Activated T-cell treated with anti-CD3 and anti-CD28 coated beads for 24 hours (primary cell): ENCODE measurements at regions not wholly inside any gene's neighbourhood (a gene's known extent, or its start where the extent isn't known, plus 50 kb on each side); places are given as distances from the start of the nearest gene placed in this dataset.

Source experiments
- DNase-seq: peaks from one replicate; pipeline ENCODE4 v3.0.0-alpha.2; 2020; ENCODE audit warnings: low read depth

- no peak for DNase-seq
Measured at GRCh38 chr13:85381082-85381481, 418.1 kb downstream of the SLITRK6 start.

- DNase-seq = no peak
Measured at GRCh38 chr13:85379991-85380390, 419.2 kb downstream of the SLITRK6 start.

- DNase-seq = no peak
Measured at GRCh38 chr13:85379433-85379832, 419.8 kb downstream of the SLITRK6 start.

- no peak for DNase-seq
Measured at GRCh38 chr13:85377783-85378182, 421.4 kb downstream of the SLITRK6 start.

GRCh38 chr13:85373322-85373721 is 425.9 kb downstream of the SLITRK6 start:
- no peak for DNase-seq

DNA sequence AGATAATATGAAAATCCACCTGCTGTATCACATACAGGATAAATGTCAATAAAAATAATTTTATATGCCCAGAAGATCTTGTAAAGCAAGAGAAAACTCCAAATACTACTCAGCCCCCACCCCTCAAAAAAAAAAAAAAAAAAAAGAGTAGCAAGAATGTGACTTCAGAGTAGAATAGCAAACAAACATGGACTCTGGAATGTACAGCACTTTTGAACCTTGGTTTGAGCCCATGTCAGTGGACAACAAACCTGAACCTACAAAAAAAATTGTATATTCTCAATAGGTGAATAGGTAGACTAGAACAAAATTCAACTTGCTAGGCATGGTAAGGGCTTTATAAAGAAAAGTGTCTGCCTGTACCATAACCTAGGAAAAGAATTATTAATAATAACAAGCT is 428.0 kb downstream of the SLITRK6 start:
- DNase-seq = no peak

DNA sequence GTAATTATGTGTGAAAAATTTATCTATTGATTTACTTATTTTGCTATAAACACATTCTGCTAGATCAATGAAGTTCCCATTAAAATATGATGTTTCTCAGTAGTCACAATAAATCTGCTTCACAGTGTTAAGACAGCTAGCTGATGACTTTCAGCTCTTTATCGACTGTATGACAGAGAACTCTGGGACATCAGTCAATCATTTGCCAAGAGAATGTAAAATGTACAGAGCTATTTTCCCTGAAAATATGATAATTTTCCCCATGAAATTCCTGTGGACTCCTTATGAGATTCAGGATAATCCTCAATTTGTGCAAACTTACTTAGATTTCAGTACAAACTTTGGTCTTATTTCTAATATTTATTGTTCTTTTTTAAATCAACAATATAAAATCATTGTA is 430.5 kb downstream of the SLITRK6 start:
- DNase-seq = no peak

DNA sequence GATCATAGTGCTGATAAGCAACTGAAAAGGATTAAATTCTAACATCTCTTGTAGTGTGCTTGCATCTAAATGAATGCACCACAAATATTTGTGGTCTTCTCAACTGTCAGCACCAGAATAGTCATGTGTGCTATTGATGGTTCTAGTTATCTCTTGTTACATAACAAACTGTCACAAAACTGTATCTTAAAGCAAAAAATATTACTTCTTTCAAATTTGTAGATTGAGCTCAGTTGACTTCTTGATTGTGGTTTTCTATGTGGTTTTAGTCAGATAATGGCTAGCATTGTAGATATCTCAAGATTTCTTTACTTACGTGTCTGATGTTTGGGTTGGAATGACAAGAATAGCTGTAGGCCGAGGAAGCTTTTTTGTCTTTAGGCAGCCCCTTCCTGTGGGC is 431.3 kb downstream of the SLITRK6 start:
- no peak for DNase-seq

DNA sequence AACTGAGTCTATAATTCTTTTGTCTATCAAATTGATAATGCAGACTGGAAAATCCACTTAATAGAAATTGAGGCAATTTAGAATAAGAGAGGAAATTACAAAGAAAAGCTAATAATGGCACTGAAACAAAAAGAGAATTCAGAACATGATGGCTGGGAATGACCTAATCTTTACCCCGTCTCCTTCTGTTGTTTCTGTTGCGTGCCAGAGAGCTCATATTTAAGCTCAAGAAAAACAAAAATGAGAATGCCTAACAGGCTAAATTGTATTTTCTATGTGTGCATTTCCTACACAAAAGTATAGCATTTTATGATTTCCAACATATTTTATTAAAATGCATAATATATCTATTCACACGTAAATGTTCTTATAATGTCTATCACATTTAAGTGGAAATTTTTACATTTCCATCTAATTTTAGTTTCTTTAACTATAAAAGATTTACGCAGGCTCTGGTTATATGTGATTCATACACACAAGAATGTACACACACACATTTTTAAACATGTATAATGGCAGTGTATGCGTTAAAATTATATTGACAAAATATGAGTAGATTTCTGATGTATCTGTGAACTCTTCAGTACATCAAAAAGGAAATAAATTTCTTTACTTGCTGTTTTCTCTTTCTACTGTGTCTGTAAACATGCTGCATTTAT is 432.3 kb downstream of the SLITRK6 start:
- DNase-seq = no peak

DNA sequence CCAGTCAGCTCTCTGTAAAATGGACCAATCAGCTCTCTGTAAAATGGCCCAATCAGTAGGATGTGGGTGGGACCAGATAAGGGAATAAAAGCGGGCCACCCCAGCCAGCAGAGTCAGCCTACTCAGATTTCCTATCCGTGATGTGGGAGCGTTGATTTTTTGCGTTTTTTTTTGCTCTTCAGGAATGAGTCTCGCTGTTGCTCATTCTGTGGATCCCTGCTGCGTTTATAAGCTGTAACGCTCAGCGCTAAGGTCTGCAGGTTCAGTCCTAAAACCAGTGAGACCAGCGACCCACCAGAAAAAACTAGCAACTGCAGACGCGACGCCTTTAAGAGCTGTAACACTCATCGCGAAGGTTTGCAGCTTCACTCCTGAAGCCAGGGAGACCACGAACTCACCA is 435.7 kb downstream of the SLITRK6 start:
- DNase-seq = no peak

- no peak for DNase-seq
Measured at GRCh38 chr13:85362980-85363379, 436.2 kb downstream of the SLITRK6 start.

DNA sequence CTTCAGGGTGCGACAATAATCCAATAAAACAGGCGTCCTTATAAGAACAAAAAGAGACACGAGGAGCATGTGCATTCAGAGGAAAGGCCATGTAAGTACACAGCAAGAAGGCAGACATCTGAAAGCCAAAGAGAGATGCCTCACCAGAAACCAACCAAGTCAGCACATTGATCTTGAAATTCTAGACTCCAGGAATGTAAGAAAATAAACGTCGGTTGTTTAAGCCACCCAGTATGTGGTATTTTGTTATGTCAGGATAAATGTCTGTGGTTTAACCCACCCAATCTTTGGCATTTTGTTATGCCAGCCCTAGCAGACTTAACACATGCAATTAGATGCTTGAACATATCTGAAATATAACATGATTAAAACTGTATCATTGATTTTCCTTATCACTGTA is 452.0 kb downstream of the SLITRK6 start:
- DNase-seq = no peak

DNA sequence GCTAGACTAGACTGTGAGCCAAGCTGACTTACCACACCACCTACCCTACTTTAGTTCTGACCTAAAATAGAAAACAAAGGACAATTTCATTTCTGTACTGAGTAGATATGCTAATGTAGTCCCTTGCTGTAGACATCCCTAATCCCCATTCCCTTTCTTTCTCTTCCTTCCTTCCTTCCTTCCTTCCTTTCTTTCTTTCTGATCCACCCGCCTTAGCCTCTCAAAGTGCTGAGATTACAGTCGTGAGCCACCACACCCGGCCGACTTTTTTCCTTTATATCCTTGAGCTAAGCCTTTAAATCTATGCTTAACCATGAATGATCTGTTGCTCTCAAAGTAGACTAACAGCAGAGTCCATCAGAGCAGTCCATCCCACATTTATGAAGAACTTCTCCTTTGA is 465.0 kb downstream of the SLITRK6 start:
- DNase-seq = no peak

- DNase-seq = no peak
Measured at GRCh38 chr13:85333506-85334020, 465.7 kb downstream of the SLITRK6 start.

- DNase-seq = no peak
Measured at GRCh38 chr13:85332615-85333014, 466.6 kb downstream of the SLITRK6 start.

DNA sequence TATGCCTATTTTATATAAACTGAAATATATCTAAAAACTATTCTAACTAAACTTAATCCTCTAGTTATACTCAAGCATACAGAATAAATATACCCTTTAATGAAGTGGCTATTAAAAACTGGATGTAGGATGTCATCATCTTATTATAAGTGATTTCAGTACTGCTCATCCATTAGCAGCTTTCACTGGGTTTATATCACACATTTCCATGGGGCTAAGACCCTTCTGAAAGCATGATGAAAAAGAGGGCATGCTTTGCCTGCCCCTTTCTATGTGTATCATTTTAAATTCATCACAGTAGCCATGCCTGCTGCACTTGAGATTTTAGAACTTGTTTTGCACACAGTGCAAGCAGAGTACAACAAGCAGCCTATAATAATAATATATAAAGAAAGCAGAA is 477.5 kb downstream of the SLITRK6 start:
- DNase-seq = no peak

GRCh38 chr13:85317781-85318180 is 481.4 kb downstream of the SLITRK6 start:
- DNase-seq = no peak

DNA sequence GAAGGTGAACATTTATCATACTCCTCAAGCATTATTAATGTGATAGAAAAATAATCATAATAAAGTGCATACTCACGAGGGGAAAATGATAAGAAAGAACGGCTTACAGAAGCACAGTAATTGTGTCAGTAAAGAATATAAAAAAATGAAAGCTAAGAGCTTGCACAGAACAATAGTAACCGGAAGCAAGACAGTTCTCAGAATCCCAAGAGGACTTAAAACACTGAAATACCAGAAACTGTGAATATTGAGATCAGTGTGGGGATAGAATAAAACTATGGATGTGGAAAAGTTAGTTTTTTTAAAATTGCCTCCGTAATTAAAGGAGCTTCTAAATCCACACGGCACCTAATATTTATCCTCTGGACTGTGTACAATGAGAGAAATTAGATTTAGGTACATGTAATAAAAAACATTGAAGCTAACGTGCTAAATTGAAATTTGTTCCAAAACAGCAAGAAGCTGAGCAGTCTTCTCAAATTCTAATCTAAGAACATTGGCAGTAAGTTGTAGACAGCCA is 482.7 kb downstream of the SLITRK6 start:
- DNase-seq = no peak

DNA sequence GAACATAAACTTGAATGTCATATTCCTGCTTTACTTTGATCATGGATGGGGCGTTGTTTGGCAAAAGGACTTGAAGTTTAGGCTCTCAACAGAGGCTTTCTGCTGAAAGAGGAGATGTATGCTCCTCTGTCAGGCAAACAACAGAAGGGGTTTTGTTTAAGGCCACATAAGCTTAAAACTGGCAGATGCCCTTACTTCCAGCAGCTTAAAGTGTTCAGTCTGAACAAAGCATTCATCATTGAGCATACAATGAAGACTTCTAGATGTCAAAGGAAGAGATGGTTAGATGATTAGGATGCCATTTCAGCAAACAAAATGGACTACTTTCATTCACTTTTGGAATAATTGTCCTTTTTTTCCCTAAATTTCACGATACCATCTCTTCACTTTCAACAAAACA is 484.5 kb downstream of the SLITRK6 start:
- no peak for DNase-seq

- DNase-seq = no peak
Measured at GRCh38 chr13:85313761-85314503, 485.3 kb downstream of the SLITRK6 start.

DNA sequence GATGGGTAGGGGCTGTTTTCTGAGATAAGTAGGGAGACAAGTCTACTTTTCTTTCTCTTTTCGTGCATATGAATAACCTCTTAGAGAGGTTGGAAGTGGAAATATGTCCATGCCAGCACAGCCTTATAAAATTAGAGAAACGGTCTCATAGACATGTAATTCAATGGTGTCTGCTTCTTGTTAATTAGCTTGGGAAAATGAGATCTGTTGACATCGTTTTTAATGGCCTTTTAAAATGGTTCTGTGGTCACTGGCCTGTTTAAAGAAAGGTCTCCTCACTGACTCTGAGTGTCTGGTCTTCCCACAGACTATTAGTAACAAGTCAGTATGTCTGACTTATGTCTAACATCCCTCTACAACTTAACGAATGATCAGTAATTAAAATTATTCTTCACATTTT is 487.1 kb downstream of the SLITRK6 start:
- no peak for DNase-seq

DNA sequence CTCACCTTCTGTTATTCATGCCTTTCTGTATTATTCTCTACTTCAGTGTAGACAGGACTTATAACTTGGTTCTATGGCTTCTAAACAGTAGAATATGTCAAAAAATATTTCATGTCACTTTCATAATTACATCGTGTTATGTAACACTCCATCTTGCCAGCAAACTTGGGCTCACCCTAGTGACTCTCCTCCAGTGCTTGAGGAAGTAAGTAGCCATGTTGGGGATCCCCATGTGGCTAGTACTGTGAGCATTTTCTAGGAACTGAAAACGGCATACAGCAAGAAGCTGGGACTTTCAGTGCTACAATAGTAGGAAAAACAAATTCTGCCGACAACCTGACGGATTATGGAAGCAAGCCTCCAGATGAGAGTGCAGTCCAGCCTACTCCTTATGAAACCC is 495.6 kb downstream of the SLITRK6 start:
- DNase-seq = no peak

- DNase-seq = no peak
Measured at GRCh38 chr13:85298387-85298924, 500.8 kb downstream of the SLITRK6 start.
